Activated CD8-positive, alpha-beta memory T cell treated with anti-CD3 and anti-CD28 coated beads, Interleukin-2, amount 50 U/mL, for 24 hours (primary cell): ENCODE measurements at regions not wholly inside any gene's neighbourhood (a gene's known extent, or its start where the extent isn't known, plus 50 kb on each side); places are given as distances from the start of the nearest gene placed in this dataset.

Source experiments
- DNase-seq: peaks from one replicate; pipeline ENCODE4 v3.0.0-alpha.2; 2020; ENCODE audit errors: extremely low read depth

DNA sequence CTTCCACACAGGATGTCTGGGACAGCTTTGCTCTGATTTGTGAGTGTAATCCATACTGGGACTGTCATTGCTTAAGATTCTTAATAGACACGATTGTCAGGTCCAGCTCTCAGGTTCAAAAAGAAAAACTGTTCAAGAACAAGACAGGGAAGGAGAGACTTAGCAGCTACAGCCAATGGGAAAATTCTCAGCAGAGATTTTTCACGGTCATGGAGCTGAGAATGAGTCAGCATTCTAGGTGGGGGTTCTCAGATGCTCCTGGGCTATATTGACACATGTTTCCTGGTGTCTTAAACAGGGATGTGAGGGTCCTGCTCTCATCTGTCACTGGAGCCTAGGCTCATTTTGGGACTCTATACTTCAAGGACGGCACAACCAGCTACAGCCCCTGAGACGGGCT lies 318.3 kb downstream of the RRAGC start:
- DNase-seq = no peak

DNA sequence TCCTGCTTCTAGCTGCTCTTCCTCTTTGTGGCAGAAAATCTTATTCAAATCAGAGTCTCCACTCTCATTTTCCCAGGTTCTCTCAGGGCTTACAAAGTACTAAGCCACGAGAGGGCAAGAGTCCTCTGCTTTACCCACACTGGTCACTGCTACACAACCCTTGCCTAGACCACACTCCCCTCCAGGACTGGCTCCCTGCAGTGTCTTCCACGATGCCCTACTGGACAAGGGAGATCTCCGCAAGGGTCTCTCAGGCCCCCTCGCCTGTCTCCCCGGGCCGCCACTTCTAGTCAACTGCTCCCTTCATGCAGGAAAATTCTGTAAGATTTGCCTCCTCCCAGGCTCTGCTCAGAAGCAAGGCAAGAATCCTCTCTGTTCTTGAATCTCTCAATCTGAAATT lies 319.6 kb downstream of the RRAGC start:
- DNase-seq = no peak

DNA sequence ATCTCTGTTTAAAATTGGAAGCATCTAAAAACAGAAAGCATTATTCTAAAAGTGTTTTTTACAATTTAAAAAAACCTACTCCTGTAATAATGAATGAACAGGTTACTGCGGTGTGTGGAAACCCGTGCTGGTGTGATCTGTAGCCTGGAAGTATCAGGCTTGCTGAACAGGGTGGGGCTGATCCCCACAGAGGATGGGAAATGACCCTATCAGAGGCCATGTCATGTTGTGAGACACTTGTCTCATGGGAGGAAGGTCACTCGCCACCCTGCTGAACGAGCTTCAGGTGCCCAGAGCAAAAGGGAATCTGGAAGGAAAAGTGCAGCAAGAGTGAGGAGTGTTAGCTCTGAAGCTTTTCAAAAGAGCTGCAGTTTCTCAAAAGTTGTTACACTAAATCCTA lies 320.7 kb downstream of the RRAGC start:
- DNase-seq = no peak

DNA sequence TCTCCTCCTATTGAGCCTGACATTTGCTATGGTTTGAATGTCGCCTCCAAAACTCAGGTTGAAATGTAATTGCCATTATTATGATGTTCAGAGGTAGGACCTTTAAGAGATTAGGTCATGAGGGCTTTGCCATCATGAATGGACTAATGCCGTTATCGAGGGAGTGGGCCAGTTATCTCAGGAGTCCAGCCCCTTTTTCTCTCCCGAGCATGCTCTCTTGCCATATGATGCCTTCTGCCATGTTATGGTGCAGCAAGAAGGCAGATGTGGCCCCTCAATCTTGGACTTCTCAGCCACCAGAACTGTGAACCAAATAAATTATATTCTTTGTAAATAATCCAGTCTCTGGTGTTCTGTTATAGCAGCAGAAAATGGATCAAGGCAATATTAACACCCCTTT lies 323.5 kb downstream of the RRAGC start:
- no peak for DNase-seq

DNA sequence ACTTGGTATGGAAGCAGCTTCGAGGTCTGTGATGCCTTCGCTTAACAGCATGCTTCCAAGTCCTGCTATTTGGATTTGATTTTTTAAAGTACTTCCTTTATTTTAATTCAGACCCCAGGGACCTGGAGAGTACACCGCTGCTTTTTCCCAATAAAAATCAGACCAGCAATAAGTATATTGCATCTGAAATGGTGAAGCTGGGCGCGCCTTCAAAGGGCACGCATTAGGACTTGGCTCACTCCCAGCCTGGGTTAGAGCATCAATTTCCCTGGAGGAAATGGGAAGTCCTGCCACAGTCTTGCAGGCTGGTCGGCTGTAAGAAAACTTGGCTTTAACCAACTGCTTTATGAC lies 325.1 kb downstream of the RRAGC start:
- no peak for DNase-seq

DNA sequence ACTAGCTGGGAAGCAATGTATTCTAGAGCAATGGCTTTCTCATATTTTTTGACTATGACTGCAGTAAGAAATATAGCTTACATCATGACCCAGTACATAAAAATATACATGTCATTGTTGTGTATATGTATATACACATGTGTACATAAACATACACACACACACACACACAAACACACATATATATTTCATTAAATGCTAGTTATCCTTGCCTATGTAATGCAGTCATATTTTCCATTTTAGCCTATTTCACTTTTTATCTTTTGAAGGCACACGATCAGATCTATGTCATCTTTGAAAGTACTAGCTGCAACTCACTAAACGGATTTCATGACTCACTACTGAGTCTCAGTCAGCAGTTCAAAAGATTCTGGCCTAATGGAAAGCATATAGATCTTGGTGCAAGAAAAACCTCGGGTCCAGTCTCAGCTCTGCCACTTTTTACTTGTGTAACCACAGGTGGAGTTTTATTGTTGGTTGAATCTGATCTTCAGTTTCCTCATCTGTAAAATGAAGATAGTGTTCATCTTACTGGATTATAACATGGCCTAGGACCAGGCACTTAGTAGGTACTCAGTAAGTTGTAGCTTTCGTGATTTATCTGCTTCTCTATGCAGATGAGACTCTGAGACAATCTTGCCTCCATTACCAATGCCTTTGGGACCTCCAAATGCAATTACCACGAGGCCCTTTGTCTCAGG lies 325.6 kb downstream of the RRAGC start:
- DNase-seq = no peak

DNA sequence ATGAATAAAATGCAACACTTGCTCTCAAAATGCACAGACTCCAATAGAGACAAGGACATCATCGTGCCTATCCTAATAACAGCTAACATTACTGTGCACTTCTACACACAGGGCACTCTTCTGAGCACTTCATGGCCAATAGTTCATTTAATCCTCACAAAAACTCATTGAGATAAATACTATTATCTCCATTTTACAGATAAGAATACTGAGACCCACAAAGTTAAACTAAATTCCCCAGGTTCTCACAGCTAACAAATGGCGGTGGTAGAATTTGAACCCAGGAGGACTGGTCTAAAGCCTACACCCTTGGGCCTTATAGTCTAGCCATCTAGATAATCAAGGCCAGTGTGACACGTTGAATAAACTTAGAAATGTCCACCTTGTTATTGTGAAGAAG lies 328.6 kb downstream of the RRAGC start:
- DNase-seq = no peak

DNA sequence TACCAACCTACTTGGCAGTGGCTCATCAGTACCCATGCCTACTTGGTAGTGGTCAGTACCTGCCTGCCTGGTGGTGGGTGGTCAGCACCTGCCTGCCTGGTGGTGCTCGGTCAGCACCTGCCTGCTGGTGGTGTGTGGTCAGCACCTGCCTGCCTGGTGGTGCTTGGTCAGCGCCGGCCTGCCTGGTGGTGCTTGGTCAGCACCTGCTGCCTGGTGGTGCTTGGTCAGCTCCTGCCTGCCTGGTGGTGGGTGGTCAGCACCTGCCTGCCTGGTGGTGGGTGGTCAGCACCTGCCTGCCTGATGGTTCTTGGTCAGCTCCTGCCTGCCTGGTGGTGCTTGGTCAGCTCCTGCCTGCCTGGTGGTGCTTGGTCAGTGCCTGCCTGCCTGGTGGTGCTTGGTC lies 329.6 kb downstream of the RRAGC start:
- DNase-seq = no peak

DNA sequence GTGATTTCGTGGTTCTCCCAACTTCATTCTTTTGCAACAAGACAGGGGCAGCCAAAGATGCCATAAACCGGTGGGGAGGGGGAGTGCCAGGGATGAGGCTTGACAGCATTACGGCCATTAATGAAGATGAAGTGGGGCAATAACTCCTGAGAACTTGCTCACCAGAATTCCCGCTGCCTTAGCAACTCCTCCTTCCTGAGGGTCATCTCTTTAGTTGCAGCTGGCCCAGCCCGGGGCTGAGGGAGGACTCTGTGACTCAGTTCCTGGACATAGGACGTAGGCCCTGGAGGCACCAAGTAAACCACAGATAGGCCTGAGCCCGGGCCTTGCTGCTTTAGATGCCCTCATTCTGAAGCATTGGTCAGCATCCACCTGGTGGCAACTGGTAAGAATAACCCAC lies 330.2 kb downstream of the RRAGC start:
- DNase-seq = no peak

DNA sequence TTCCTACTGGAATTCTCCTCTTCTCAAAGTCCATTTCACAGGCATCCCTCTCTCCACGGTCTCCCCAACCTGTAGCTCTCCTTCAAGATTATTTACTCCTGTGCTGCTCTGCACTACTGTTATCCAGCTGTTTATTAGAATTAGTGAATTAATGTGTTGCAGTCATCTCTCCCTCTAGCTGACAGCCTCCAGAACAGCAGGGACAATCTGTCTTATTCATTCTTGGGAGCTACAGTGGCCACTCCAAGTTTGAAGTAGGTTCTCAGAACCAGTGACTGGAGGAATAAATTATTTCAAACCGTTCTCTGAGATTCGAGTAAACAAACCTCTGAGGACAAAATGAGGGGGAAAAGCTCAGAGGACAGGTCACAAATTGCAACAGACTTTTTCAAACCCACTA lies 330.9 kb downstream of the RRAGC start:
- no peak for DNase-seq

DNA sequence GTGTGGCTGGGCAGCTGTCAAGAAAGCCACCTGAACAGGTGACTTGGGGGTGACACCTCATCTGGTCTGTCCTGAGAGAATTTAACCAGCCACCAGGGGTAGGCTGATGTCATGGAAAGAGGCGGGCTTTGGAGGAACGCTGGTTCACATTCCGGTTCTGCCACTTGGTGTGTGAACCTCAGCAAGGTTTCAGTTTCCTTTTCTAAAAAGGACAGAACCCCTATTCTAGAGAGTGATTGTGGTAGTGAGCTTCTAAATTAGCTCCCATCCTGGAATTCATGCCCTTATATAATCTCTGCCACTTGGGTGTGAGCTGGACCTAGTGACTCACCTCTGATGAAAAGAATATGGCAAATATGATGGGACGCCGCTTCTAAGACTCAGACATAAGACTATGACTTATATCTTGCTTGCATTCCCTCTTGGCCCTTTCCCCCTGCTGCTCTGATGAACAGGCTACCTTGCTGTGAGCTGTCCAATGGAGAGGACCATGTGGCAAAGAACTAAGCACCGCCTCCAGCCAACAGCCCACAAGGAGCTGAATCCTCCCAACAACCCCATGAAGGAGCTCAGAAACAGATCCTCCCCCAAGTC lies 332.1 kb downstream of the RRAGC start:
- DNase-seq = peak; percentile 20

DNA sequence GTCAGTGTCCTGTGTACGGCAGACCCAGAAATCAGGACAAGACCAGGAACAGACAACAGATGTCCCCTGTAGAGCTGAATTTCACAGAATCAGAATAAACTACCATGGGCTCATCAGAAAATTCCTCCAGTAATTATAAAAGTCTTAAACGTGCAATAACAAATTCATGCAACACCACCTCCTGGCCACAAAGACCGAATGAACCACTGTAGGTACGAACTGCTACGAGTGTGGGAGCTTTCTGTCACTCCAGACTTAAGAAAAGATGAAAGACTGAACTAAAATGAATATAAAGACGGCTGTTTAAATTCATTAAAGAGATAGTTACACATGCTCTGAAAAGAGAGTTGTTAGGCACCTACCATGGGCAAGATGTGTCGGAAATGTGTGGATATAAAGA lies 333.5 kb downstream of the RRAGC start:
- no peak for DNase-seq

DNA sequence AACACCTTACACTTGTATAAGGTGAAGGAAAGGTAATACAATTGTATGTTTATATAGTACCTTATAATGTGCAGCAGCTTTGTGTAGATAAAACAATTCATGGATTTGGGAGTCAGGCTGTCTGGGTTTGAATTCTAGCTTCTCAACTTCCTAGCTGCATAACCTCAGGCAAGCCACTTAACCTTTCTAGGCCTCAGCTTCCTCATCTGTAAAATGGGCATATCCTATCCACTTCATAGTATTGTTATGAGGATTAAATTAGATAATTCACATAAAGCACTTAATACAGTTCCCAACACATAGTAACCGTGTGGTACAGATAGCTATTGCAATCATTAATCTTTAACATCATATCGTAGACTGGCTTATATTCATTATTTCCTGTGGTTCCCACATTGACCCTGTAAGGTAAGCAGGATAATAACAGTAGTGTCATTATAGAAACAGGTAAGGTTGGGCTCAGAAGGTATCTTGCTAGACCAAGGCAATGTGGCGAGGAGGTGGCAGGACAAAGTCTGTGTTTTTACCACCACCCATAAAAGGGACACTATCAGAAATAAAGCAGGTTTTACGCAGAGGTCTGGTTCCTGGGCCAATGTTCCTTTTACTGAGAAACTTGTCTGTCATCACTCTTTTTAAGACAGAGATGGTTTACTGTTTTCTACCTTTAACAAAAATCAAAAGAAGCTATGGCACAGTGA lies 334.1 kb downstream of the RRAGC start:
- no peak for DNase-seq

DNA sequence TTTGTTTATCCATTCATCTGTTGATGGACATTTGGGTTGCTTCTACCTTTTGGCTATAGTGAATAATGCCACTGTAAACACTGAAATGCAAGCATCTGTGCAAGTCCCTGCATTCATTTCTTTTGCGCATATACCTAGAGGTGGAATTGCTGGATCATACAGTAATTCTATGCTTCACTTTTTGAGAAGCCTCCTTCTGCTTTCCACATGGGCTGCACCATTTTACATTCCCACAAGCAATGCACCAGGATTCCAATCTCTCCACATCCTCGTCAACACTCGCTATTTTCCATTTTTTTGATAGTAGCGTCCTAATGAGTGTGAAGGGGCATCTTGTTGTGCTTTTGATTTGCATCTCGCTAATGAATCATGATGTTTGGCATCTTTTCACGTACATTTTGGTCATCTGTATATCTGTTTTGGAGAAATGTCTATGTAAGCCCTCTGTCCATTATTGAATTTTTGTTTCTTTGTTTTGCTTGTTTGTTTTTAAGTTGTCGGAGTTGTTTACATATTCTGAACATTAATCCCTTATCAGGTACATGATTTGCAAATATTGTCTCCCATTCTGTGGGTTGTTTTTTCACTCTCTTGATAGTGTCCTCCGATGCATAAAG lies 335.4 kb downstream of the RRAGC start:
- no peak for DNase-seq

DNA sequence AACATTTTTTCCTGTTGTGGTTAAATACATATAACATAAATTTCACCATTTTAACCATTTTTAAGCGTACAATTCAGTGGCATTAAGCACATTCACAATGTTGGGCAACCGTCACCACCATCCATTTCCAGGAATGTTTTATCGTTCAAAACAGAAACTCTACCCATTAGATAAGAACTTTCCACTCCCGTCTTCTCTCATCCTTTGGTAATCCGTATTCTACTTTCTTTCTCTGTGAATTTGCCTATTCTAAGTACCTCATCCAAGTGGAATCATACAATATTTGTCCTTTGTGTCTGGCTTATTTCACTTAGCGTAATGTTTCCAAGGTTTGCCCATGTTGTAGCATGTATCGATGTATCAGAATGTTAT lies 336.0 kb downstream of the RRAGC start:
- no peak for DNase-seq

DNA sequence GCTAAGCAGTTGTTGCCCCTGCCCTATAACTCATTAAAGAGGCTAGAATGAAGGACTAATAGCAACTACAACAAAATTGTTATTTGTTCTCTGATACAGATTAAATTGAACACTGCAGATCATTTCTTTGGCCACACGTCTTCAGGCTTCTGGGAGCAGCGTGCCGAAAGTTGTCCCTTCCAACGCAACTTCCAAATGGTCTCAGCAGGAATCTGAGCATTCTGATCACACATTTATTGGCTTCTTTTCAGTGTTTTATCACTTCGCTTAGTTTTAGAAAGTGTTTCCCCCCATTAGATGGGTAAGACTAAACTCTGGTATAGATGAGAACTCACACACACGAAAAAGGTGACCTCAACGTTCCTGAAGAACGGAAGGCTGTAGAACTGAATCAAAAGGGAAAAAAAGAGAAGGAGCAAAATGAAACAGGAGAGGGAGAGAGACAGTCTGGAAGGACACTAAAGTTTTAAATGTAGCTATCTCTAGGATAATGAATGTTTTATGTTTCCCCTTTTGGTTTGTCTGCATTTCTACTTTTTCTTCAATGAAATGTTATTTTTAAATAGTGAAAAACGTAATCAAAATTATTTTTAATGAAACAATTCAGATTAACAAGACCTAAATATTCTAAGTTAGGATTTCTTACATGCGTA lies 336.5 kb downstream of the RRAGC start:
- no peak for DNase-seq

DNA sequence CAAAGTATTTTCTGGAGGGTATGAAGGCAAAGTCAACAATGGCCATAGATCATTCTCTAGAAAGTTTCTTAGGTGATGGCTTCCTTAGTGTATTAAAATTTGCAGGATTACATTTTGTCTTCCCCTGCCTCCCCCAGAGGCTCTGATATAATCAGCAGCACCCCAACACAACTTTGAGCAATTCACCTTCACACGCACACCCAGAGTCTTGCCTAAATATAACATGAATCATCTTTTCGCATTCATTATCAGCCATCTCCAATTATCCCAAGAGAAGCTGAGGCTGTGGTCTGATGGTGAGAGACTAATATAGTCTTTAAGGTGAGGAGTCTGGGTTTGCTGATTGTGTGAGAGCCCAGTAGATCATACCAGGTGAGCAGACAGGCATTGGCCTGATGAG lies 343.0 kb downstream of the RRAGC start:
- no peak for DNase-seq

DNA sequence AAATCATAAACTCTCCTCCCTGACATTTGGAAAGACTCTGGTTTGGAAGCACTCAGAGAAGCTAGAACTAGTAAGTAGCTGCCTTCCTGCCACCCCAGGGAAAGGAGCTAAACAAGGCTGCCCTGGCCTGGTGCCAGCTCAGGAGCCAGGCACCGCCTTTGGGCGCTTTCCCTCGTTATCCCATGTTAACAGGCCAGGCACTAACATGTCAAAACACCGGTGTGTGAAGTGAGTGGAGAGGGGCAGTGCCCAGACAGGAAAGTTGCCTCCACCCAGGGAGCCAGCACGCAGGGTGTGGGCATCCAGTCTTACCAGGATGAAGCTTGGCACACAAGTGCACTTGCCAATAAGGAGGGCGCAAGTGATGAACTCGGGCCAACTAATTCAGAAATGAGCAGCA lies 346.8 kb downstream of the RRAGC start:
- DNase-seq = no peak

DNA sequence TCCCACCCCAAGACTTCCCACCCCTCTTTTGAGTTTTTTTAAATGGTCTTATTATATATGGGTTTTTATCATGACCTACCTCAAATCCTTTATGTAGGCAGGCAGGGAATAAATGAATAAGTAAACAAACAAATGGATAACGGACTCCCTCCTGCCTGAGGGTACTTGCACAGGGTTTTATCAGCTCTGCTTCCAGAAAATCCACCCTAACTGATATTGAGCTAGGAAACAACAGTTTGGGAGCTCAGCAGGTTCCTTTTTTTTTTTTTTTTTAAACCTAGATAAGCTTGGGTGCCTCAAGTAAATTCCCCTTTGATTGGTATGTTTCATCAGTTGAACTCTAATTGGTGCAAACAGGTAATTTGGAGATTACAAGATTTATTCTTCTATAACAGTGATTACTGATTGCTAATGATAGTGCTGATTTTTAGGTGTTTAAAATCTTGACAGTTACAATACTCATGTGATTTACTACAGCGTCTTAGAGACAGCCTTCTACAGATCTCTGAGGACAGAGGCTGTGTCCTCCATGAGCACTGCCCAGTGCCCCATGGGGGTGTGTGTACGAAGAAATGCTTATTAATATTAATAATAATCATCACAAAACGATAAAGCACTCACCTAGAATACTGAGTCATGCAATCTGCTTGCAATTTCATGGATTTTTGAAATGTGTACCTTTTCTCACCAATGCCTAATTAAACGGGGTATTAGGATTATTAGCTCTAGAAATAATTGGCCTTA lies 347.4 kb downstream of the RRAGC start:
- DNase-seq = no peak

DNA sequence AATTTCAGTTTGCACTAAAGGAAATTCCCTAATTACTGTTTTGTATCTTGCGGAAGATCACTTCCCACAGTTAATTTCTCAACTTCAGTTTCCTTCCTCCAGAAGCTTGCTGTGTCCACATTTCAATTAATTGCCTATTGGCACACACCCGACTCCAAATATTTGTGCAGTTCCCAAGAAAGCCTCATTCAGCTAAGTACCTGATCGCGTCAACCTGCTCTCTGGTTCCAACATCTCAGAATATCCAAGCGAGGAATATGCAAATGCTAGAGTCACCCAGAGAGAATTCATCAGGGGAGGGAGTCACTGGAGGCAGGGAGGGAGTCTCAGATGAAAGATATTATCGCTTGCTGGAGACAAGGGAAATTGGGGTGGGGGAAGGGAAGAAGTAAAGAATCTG lies 351.3 kb downstream of the RRAGC start:
- no peak for DNase-seq

DNA sequence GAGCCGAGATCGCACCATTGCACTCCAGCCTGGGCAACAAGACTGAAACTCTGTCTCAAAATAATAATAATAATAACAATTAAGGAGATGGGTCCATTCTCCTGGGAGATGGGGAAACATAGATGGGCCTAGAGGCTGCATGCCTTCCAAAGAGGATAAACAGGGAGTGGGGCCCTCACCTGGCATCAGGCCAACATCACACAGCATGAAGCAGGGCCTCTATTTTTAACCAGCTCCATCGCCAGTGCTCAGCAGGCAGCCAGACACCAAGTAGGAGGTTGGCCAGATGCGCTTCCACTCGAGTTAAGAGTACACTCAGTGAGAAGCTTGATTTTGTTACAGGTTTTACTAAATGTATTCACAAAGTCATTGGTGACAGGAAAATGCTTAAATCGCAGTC lies 352.0 kb downstream of the RRAGC start:
- no peak for DNase-seq

DNA sequence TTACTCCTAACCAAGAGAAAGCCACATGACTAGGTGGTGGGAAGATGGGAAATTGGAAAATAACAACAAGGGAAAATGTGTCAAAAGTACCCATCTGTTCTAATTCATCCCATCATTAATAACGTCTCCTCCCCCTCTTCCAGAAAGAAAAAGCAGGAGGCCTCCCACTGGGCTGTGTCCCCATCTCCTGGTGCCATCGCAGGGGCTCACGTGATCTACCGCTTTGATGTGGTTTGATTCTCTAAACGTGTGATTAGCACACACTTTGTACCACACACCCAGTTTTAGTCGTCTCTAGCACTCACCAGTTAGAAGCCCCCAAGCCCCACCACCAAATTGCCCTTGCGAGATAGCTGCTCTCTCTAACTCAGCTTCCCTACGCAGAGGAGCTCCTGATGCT lies 353.6 kb downstream of the RRAGC start:
- DNase-seq = no peak
